Colonic mucosa (tissue), 4 donors: ENCODE measurements at regions not wholly inside any gene's neighbourhood (a gene's known extent, or its start where the extent isn't known, plus 50 kb on each side); places are given as distances from the start of the nearest gene placed in this dataset.
A peak's percentile ranks its signal among the peaks of the same experiment; 100 is the strongest.
"Not testable (repeated sequence)": the region's sequence is repeated elsewhere in the genome, so short reads cannot be mapped to it uniquely, and the experiment has no call there.

ENCODE experiments used
- DNase-seq: peaks from one replicate; pipeline ENCODE4 v3.0.0-alpha.2; 2020
- H3K27ac ChIP-seq: fragments of 200-600 bp; one replicate; pipeline ENCODE4 v1.8.0; 2021
- H3K27me3 ChIP-seq: fragments of 200-600 bp; one replicate; pipeline ENCODE4 v1.8.0; 2021
- H3K36me3 ChIP-seq: fragments of 200-600 bp; one replicate; pipeline ENCODE4 v1.8.0; 2021
- H3K4me1 ChIP-seq: fragments of 200-600 bp; one replicate; pipeline ENCODE4 v1.8.0; 2021; ENCODE audit warnings: mild to moderate bottlenecking
- H3K4me3 ChIP-seq: fragments of 200-600 bp; one replicate; pipeline ENCODE4 v1.8.0; 2021
- H3K9ac ChIP-seq, 2 donors: one replicate each; pipeline ENCODE4 v1.7.0; 2013; ENCODE audit warnings: control low read depth in 2 of 2, low read depth in 2 of 2, low read length in 2 of 2
- H3K9me3 ChIP-seq: fragments of 200-600 bp; one replicate; pipeline ENCODE4 v1.8.0; 2021
- CTCF ChIP-seq: fragments of 200-600 bp; IDR thresholded peaks from one replicate; pipeline ENCODE4 v1.8.0; 2022; ENCODE audit warnings: antibody characterized with exemption, mild to moderate bottlenecking
- intact Hi-C: fragments of 100-400 bp; cut with DNase I; formaldehyde crosslinking; loops from one replicate; pipeline ENCODE4 v1.14.1; 2022
- donor health status: healthy.
- donor health status: DM: no; HTN: no; CAD: no.
- donor health status: DM: no; HTN: no; CAD: no.

- DNase-seq, result no peak
- no peaks in the 10 kb centered on the region for H3K4me1 ChIP-seq
- no peak overlapping the region for H3K27ac ChIP-seq
- H3K36me3 ChIP-seq, result no peaks in the 10 kb centered on the region
- H3K9me3 ChIP-seq, result no peaks in the 10 kb centered on the region
- intact Hi-C loops, result no loop called here
- no peak for TF ChIP-seq CTCF
- no peak overlapping the region for H3K9ac ChIP-seq
- H3K4me3 ChIP-seq, result no peak overlapping the region
- no peaks in the 10 kb centered on the region for H3K27me3 ChIP-seq
These were observed 86.0 kb upstream of the AMZ2 start for GRCh38 chr17:68161644-68162428.

GRCh38 chr17:68168273-68169164 lies 79.3 kb upstream of the AMZ2 start:
- DNase-seq, H3K9ac ChIP-seq, H3K9me3 ChIP-seq, H3K4me1 ChIP-seq, intact Hi-C loops, H3K27ac ChIP-seq, H3K4me3 ChIP-seq, H3K27me3 ChIP-seq, H3K36me3 ChIP-seq: not testable (repeated sequence)

GRCh38 chr17:68169165-68169821 lies 78.5 kb upstream of the AMZ2 start:
- H3K4me3 ChIP-seq, DNase-seq, H3K4me1 ChIP-seq, H3K27ac ChIP-seq, H3K27me3 ChIP-seq, intact Hi-C loops, H3K9ac ChIP-seq, H3K36me3 ChIP-seq, H3K9me3 ChIP-seq: not testable (repeated sequence)

- H3K27ac ChIP-seq, result no peak overlapping the region
- no peaks in the 10 kb centered on the region for H3K36me3 ChIP-seq
- no peak for TF ChIP-seq CTCF
- H3K4me1 ChIP-seq, result no peaks in the 10 kb centered on the region
- no peaks in the 10 kb centered on the region for H3K9me3 ChIP-seq
- no peaks in the 10 kb centered on the region for H3K27me3 ChIP-seq
- DNase-seq, result no peak
- no peak overlapping the region for H3K4me3 ChIP-seq
- intact Hi-C loops, result loop anchor here (5.0 kb wide), 1 partner anchor 292 kb away; no protein-coding TSS in a partner anchor
- H3K9ac ChIP-seq, result no peak overlapping the region
These were observed 78.0 kb upstream of the AMZ2 start for GRCh38 chr17:68169840-68170239.

- intact Hi-C loops, result loop anchor here (5.0 kb wide), 1 partner anchor 292 kb away; no protein-coding TSS in a partner anchor
- no peak for DNase-seq
- no peak overlapping the region for H3K4me3 ChIP-seq
- H3K27me3 ChIP-seq, result no peaks in the 10 kb centered on the region
- H3K36me3 ChIP-seq, result no peaks in the 10 kb centered on the region
- no peaks in the 10 kb centered on the region for H3K4me1 ChIP-seq
- H3K27ac ChIP-seq, result no peak overlapping the region
- no peaks in the 10 kb centered on the region for H3K9me3 ChIP-seq
- no peak overlapping the region for H3K9ac ChIP-seq
- no peak for TF ChIP-seq CTCF
These were observed 77.6 kb upstream of the AMZ2 start for GRCh38 chr17:68170246-68170645.

GRCh38 chr17:68172461-68172954 lies 75.3 kb upstream of the AMZ2 start:
- H3K27me3 ChIP-seq, result no peaks in the 10 kb centered on the region
- no peaks in the 10 kb centered on the region for H3K4me1 ChIP-seq
- DNase-seq, result peak; percentile 75
- no peak overlapping the region for H3K9ac ChIP-seq
- H3K9me3 ChIP-seq, result no peaks in the 10 kb centered on the region
- peak; percentile 99 for TF ChIP-seq CTCF
- no peaks in the 10 kb centered on the region for H3K36me3 ChIP-seq
- H3K27ac ChIP-seq, result no peak overlapping the region
- H3K4me3 ChIP-seq, result no peak overlapping the region
- intact Hi-C loops, result loop anchor here (5.0 kb wide), 1 partner anchor 290 kb away; no protein-coding TSS in a partner anchor
